SH-SY5Y (cell line): ENCODE measurements at regions not wholly inside any gene's neighbourhood (a gene's known extent, or its start where the extent isn't known, plus 50 kb on each side); places are given as distances from the start of the nearest gene placed in this dataset.

Experiments used
- GATA2 ChIP-seq: IDR thresholded peaks from 2 replicates; pipeline ENCODE4 v1.6.1; 2011; ENCODE audit warnings: mild to moderate bottlenecking, low read depth, low read length
- GATA3 ChIP-seq: IDR thresholded peaks from 2 replicates; pipeline ENCODE4 v1.6.1; 2011; ENCODE audit warnings: low read depth, mild to moderate bottlenecking, low read length, moderate library complexity

DNA sequence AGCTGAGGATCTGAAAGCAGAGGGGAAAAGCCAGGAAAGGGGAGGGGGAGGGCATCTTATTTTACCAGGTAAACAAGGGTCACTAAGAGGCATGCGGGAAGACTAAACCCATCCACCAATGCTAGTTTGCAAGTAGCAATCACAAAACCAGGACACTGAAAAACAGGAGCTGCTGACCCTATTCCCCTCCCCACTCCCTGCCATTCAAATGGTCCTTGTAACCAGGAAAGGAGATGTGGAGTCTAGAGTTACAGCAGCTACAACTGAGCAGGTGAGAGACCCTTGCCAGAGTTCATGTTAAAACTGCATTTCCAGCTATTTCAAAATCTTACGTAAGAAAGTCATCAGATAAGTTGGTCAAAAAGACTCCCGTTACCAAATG lies 85.3 kb upstream of the SIMC1 start:
- TF ChIP-seq GATA3, result no peak
- TF ChIP-seq GATA2, result no peak
